ENCODE measurements at regions not wholly inside any gene's neighbourhood (a gene's known extent, or its start where the extent isn't known, plus 50 kb on each side); places are given as distances from the start of the nearest gene placed in this dataset.

DNA sequence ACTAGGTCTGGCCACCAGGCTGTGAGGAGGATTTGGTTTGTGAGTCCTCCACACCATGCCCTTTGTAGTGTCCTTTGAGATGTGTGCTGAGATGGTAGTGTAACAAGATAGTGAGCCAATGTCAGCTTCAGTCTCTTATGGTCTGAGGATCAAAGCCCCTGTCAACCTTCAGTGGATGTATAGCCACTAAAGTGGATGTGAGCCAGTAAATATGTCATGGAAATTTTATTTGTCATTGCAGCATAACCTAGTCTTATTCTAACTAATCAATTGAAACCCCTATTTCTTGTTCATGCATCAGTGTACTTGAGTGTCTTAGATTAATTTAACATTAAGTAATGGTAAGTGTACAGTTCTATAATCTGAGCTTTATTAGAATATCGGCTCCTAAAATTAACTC, 51.0 kb upstream of the WAC start:
- TF ChIP-seq HMG20A (CRISPR knock-in tag; conservative IDR thresholded peaks at IDR 0.05) (no peak), EZH2 (IDR thresholded peaks at IDR 0.05; ENCODE audit: borderline replicate concordance, low read depth, low read length) (no peak), RBM34 (IDR thresholded peaks at IDR 0.05; ENCODE audit: borderline replicate concordance, insufficient read depth, low read length) (no peak)
- TF ChIP-seq, protein P1, sequence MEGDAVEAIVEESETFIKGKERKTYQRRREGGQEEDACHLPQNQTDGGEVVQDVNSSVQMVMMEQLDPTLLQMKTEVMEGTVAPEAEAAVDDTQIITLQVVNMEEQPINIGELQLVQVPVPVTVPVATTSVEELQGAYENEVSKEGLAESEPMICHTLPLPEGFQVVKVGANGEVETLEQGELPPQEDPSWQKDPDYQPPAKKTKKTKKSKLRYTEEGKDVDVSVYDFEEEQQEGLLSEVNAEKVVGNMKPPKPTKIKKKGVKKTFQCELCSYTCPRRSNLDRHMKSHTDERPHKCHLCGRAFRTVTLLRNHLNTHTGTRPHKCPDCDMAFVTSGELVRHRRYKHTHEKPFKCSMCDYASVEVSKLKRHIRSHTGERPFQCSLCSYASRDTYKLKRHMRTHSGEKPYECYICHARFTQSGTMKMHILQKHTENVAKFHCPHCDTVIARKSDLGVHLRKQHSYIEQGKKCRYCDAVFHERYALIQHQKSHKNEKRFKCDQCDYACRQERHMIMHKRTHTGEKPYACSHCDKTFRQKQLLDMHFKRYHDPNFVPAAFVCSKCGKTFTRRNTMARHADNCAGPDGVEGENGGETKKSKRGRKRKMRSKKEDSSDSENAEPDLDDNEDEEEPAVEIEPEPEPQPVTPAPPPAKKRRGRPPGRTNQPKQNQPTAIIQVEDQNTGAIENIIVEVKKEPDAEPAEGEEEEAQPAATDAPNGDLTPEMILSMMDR (IDR thresholded peaks at IDR 0.05 in 2 of 3, conservative IDR thresholded peaks at IDR 0.05 in 1 of 3; ENCODE audit: insufficient read depth in 2 of 3, low read depth in 1 of 3, low read length in 3 of 3) = no peak
